ENCODE measurements at regions not wholly inside any gene's neighbourhood (a gene's known extent, or its start where the extent isn't known, plus 50 kb on each side); places are given as distances from the start of the nearest gene placed in this dataset.

- Histone ChIP-seq H3K4me1 (ENCODE audit: insufficient read depth, low read length) (no peaks in the 10 kb centered on the region), H3K27me3 (ENCODE audit: control insufficient read depth in 1 of 2, insufficient read depth in 2 of 2, low read length in 2 of 2) (no peaks in the 10 kb centered on the region), H3K4me3 (ENCODE audit: low read length) (no peak overlapping the region), H3K36me3 (ENCODE audit: insufficient read depth, low read length) (no peaks in the 10 kb centered on the region), H3K9me3 (ENCODE audit: control insufficient read depth in 1 of 2, insufficient read depth in 1 of 2, low read length in 2 of 2) (no peaks in the 10 kb centered on the region), H3K27ac (ENCODE audit: low read depth in 1 of 2, low read length in 2 of 2) (no peak overlapping the region)
- POLR2A ChIA-PET: no interaction called here
- Mint-ChIP-seq H3K4me1 (ENCODE audit: low read depth) (no peaks in the 10 kb centered on the region), H3K4me3 (no peak overlapping the region), H3K9me3 (peaks cover 2% of the 10 kb centered on the region), H3K27me3 (no peaks in the 10 kb centered on the region), H3K36me3 (ENCODE audit: low read depth) (no peaks in the 10 kb centered on the region), H3K27ac (no peak overlapping the region)
- intact Hi-C loops (cut with DNase I, micrococcal nuclease): no loop called here
- TF ChIP-seq CTCF (IDR thresholded peaks at IDR 0.05): no peak
- ATAC-seq (ENCODE audit: poor library complexity) (no peak), DNase-seq (no peak)
- CTCF ChIA-PET: no interaction called here
Observed at GRCh38 chr2:19124135-19124534, 234.3 kb downstream of the OSR1 start.

GRCh38 chr2:19123556-19123955 is 234.9 kb downstream of the OSR1 start:
- Histone ChIP-seq H3K4me3 (ENCODE audit: low read length) (no peak overlapping the region), H3K4me1 (ENCODE audit: insufficient read depth, low read length) (no peaks in the 10 kb centered on the region), H3K36me3 (ENCODE audit: insufficient read depth, low read length) (no peaks in the 10 kb centered on the region), H3K27me3 (ENCODE audit: control insufficient read depth in 1 of 2, insufficient read depth in 2 of 2, low read length in 2 of 2) (no peaks in the 10 kb centered on the region), H3K27ac (ENCODE audit: low read depth in 1 of 2, low read length in 2 of 2) (no peak overlapping the region), H3K9me3 (ENCODE audit: control insufficient read depth in 1 of 2, insufficient read depth in 1 of 2, low read length in 2 of 2) (no peaks in the 10 kb centered on the region)
- DNase-seq: no peak
- no peak overlapping the region for H3K27ac Mint-ChIP-seq
- H3K9me3 Mint-ChIP-seq: peaks cover 2% of the 10 kb centered on the region
- intact Hi-C loops (cut with DNase I, micrococcal nuclease): no loop called here
- H3K27me3 Mint-ChIP-seq: no peaks in the 10 kb centered on the region
- H3K4me1 Mint-ChIP-seq (ENCODE audit: low read depth): no peaks in the 10 kb centered on the region
- no peak for ATAC-seq (ENCODE audit: poor library complexity)
- POLR2A ChIA-PET: no interaction called here
- TF ChIP-seq CTCF (IDR thresholded peaks at IDR 0.05): no peak
- CTCF ChIA-PET: no interaction called here
- H3K4me3 Mint-ChIP-seq: no peak overlapping the region
- H3K36me3 Mint-ChIP-seq (ENCODE audit: low read depth): no peaks in the 10 kb centered on the region

GRCh38 chr2:19122220-19122619 is 236.2 kb downstream of the OSR1 start:
- Mint-ChIP-seq H3K4me3 (no peak overlapping the region), H3K36me3 (ENCODE audit: low read depth) (no peaks in the 10 kb centered on the region), H3K27me3 (no peaks in the 10 kb centered on the region), H3K27ac (no peak overlapping the region), H3K4me1 (ENCODE audit: low read depth) (no peaks in the 10 kb centered on the region), H3K9me3 (peaks cover 7% of the 10 kb centered on the region)
- ATAC-seq (ENCODE audit: poor library complexity): no peak
- no peak overlapping the region for H3K4me3 ChIP-seq (ENCODE audit: low read length)
- intact Hi-C loops (cut with DNase I, micrococcal nuclease): no loop called here
- H3K27me3 ChIP-seq (ENCODE audit: control insufficient read depth in 1 of 2, insufficient read depth in 2 of 2, low read length in 2 of 2): no peaks in the 10 kb centered on the region
- CTCF ChIA-PET: no interaction called here
- no peak for DNase-seq
- H3K27ac ChIP-seq (ENCODE audit: low read depth in 1 of 2, low read length in 2 of 2): no peak overlapping the region
- POLR2A ChIA-PET: no interaction called here
- TF ChIP-seq CTCF (IDR thresholded peaks at IDR 0.05): no peak
- no peaks in the 10 kb centered on the region for H3K4me1 ChIP-seq (ENCODE audit: insufficient read depth, low read length)
- H3K36me3 ChIP-seq (ENCODE audit: insufficient read depth, low read length): no peaks in the 10 kb centered on the region
- no peaks in the 10 kb centered on the region for H3K9me3 ChIP-seq (ENCODE audit: control insufficient read depth in 1 of 2, insufficient read depth in 1 of 2, low read length in 2 of 2)
